ENCODE measurements at regions not wholly inside any gene's neighbourhood (a gene's known extent, or its start where the extent isn't known, plus 50 kb on each side); places are given as distances from the start of the nearest gene placed in this dataset.

DNA sequence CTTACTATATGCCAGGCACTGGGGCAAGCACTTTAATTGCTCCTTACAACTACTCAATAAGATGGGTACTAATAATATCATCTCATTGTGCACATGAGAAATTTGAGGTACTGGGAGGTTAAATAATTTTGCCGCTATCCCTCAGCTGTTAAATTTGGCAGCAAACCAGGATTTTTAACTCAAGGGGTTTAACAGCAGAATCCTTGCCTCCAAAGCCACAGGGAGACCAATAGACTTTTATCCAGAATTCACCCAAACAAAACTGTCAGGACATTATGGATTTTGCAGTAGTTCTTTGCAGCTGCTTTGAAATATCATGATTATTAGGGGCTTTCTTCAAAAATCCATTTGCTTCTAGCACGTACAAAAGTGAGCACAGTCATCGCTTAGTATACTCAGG lies 136.2 kb downstream of the RPS12 start:
- H3K4me1 ChIP-seq, result no peaks in the 10 kb centered on the region
- no peaks in the 10 kb centered on the region for H3K36me3 ChIP-seq
- DNase-seq, result no peak
- TF ChIP-seq, protein P1, sequence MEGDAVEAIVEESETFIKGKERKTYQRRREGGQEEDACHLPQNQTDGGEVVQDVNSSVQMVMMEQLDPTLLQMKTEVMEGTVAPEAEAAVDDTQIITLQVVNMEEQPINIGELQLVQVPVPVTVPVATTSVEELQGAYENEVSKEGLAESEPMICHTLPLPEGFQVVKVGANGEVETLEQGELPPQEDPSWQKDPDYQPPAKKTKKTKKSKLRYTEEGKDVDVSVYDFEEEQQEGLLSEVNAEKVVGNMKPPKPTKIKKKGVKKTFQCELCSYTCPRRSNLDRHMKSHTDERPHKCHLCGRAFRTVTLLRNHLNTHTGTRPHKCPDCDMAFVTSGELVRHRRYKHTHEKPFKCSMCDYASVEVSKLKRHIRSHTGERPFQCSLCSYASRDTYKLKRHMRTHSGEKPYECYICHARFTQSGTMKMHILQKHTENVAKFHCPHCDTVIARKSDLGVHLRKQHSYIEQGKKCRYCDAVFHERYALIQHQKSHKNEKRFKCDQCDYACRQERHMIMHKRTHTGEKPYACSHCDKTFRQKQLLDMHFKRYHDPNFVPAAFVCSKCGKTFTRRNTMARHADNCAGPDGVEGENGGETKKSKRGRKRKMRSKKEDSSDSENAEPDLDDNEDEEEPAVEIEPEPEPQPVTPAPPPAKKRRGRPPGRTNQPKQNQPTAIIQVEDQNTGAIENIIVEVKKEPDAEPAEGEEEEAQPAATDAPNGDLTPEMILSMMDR (IDR thresholded peaks at IDR 0.05), result no peak
- TF ChIP-seq POLR2A (IDR thresholded peaks at IDR 0.05), result no peak
- intact Hi-C loops (cut with DNase I), result no loop called here
- H3K27ac ChIP-seq, result no peak overlapping the region
- H3K27me3 ChIP-seq, result no peaks in the 10 kb centered on the region
- H3K9me3 ChIP-seq, result no peaks in the 10 kb centered on the region
- 71 to 82% methylated on average over 3 of the region's 3 CpGs for WGBS, 2 donors
- H3K4me3 ChIP-seq, result no peak overlapping the region

DNA sequence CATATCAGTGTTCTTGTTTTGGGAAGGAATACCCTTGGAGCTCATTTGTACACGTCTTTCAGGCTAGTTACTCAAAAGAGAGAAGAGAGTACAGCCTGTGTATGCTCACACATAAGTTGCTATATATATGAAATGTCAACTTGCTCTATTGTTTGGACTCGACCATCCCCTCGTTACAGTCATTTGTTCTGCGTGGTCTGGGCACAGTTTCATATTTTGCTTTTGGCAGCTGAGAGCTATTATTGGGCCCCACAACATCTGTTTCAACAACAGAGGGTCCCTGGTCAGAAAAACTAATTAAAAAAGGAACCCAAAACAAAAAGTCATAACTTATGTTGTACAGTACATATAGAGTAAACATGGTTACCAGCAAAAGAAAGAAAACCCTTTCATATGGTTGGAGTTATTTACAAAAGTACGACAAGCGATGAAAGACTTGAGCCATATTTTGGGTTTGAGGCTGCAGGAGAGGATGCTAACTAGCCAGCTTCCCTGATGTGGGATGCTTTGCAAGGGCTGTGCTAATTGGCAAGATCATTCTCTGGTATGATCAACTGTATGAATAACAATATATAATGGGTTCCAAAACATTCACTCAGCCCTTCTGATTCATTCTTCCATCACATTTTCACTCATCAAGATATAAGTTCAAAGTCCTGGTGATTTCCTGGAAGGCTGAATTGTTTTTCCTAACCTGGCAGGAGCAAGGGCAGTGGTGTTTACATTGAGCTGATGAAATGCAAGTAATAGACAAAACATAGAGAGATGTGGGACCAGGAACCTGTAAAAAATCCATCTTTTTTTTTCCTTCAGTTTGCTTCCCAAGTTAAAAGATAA lies 137.9 kb downstream of the RPS12 start:
- WGBS, 2 donors, result 54 to 73% methylated on average over 6 of the region's 6 CpGs
- Histone ChIP-seq H3K4me3 (no peak overlapping the region), H3K4me1 (no peaks in the 10 kb centered on the region), H3K27me3 (no peaks in the 10 kb centered on the region), H3K9me3 (no peaks in the 10 kb centered on the region), H3K27ac (no peak overlapping the region), H3K36me3 (no peaks in the 10 kb centered on the region)
- DNase-seq, result no peak
- TF ChIP-seq, protein P1 (IDR thresholded peaks at IDR 0.05), result no peak
- intact Hi-C loops (cut with DNase I), result no loop called here

DNA sequence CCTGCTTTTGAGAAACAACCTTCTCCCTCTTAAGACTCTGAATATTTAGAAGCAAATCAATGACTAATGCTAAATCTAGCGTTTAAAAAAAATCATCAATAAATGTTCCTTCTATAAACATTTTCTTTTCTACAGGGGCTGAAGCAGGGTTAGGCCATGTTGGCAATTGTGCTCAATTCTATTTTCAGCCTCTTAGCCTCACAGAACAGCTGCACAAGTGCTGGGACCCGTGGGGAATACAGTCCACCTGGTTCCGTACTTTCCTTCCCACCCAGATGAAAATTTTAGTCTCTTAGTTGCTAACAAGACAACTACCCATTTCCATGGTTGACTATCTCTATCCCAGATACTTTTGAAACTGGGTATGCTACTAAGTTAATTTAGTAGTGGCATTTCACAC lies 138.6 kb downstream of the RPS12 start:
- H3K9me3 ChIP-seq, result no peaks in the 10 kb centered on the region
- no peak for DNase-seq
- intact Hi-C loops (cut with DNase I), result no loop called here
- H3K36me3 ChIP-seq, result no peaks in the 10 kb centered on the region
- no peak overlapping the region for H3K4me3 ChIP-seq
- TF ChIP-seq POLR2A (IDR thresholded peaks at IDR 0.05), result no peak
- TF ChIP-seq, protein P1 (IDR thresholded peaks at IDR 0.05), result no peak
- no peaks in the 10 kb centered on the region for H3K4me1 ChIP-seq
- WGBS, 2 donors, result 56 to 64% methylated on average over 3 of the region's 3 CpGs
- no peaks in the 10 kb centered on the region for H3K27me3 ChIP-seq
- no peak overlapping the region for H3K27ac ChIP-seq

DNA sequence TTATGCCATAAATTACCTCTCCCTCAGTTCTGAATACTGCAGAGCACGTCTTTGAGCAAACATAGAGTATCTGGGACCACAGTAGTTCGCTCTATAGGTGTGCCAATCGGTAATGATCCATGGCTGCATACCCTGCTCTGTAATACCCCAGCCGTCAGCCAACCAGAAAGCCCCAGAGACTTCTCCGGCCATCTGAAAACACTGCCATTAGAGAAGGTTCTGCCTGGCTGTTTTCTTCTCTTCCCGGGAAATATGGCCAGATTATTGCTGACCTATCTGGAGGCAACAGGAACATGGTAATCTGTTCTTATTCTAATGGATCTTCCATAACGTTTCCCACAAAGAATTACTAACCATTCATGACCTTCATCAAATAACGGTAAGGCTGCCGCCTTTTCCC lies 139.9 kb downstream of the RPS12 start:
- Histone ChIP-seq H3K36me3 (no peaks in the 10 kb centered on the region), H3K27me3 (no peaks in the 10 kb centered on the region), H3K4me3 (no peak overlapping the region), H3K9me3 (no peaks in the 10 kb centered on the region), H3K4me1 (no peaks in the 10 kb centered on the region), H3K27ac (no peak overlapping the region)
- 68 to 69% methylated on average over 7 to 9 of the region's 9 CpGs for WGBS, 2 donors
- TF ChIP-seq POLR2A (IDR thresholded peaks at IDR 0.05), result no peak
- TF ChIP-seq, protein P1 (IDR thresholded peaks at IDR 0.05), result no peak
- DNase-seq, result no peak
- intact Hi-C loops (cut with DNase I), result no loop called here

DNA sequence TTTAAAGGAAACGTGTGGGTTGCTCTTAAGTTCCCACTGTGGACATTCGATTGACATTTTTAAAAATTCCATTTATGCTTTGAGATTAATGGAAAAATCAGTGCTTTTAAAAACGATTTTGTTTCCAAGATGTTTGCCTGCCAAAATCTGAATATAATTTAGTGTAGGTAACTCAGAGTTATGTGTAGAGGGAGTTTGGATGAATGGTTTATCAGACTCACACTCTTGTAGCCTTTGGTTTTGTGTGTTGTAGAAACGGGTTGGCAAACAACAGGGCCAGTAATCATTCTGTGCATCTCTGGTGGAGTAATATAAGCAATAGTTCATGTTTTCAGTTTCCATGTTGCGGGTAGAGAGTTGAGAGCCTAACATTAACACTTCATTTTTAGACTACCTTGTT lies 140.6 kb downstream of the RPS12 start:
- H3K27me3 ChIP-seq, result no peaks in the 10 kb centered on the region
- intact Hi-C loops (cut with DNase I), result no loop called here
- no peaks in the 10 kb centered on the region for H3K4me1 ChIP-seq
- DNase-seq, result no peak
- TF ChIP-seq POLR2A (IDR thresholded peaks at IDR 0.05), result no peak
- TF ChIP-seq, protein P1 (IDR thresholded peaks at IDR 0.05), result no peak
- H3K27ac ChIP-seq, result no peak overlapping the region
- no peaks in the 10 kb centered on the region for H3K9me3 ChIP-seq
- H3K36me3 ChIP-seq, result no peaks in the 10 kb centered on the region
- no peak overlapping the region for H3K4me3 ChIP-seq
- 64 to 65% methylated on average over 5 of the region's 5 CpGs for WGBS, 2 donors
